ENCODE measurements at regions not wholly inside any gene's neighbourhood (a gene's known extent, or its start where the extent isn't known, plus 50 kb on each side); places are given as distances from the start of the nearest gene placed in this dataset.

- TF ChIP-seq POLR2A (IDR thresholded peaks at IDR 0.05) = no peak
- no peak for TF ChIP-seq CTCF (IDR thresholded peaks at IDR 0.05)
Observed at GRCh38 chrX:80266979-80267378, 153.3 kb upstream of the TENT5D start.

Data from thyroid gland (tissue), 4 donors.